ENCODE measurements at regions not wholly inside any gene's neighbourhood (a gene's known extent, or its start where the extent isn't known, plus 50 kb on each side); places are given as distances from the start of the nearest gene placed in this dataset.

DNA sequence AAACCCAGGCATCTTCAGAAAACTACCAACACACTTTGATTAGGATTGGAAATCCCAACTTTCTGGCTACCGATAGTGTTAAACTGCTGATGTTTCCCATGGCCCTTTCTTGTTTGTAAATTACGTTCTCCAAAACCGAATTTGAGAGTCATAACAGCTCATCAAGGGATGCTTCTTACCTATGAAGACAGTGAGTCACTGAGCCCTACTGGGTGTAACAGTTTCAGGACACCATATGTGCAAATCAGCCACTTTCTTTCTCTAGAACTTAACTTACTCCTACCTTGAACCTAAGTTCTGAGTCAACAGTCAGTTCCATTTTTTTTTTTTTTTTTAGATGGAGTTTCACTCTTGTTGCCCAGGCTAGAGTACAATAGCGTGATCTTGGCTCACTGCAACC, 410.1 kb upstream of the TSHZ3 start:
- H3K4me1 ChIP-seq, result no peaks in the 10 kb centered on the region
- 91% methylated on average over 4 of the region's 4 CpGs for WGBS
- intact Hi-C loops (cut with DNase I), result no loop called here
- H3K27me3 ChIP-seq, result no peaks in the 10 kb centered on the region
- H3K9me3 ChIP-seq, result no peaks in the 10 kb centered on the region
- H3K36me3 ChIP-seq, result no peaks in the 10 kb centered on the region
- TF ChIP-seq POLR2A (IDR thresholded peaks at IDR 0.05; ENCODE audit: low read depth) (no peak), EP300 (IDR thresholded peaks at IDR 0.05) (no peak)
- no peak overlapping the region for H3K27ac ChIP-seq (replicated peaks in 1 of 4)
- DNase-seq (ENCODE audit: extremely low spot score), result no peak
- H3K4me3 ChIP-seq, result no peak overlapping the region

DNA sequence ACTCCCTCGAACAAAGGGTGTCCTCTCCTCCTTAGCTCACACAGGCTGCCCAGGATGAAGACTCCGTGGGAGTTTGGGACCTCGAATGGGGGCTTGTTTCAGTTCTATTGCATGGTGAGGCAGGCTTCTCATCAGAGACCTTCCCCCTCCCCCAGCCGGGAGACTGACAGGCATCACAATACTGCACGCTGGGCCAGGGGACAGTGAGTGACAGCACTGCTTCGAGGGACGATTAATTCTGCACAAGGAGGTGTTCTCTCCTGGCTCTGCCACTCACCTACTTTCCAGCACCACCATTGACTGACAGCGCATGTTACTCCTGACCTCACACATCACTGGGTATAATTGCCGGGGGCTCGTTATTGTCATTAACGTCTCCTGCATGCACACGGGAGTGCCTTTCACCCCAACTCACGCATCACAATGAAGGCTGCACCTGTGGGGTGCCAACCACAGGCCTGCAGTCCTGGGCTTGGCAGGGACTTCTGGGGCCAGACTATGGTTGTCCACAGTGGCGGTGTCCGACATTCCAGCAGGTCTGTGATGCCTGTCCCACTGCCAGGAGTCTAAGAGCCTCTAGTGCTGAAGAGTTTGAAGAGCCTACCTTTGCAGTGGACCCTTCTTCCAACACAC, 412.2 kb upstream of the TSHZ3 start:
- no peak for DNase-seq (ENCODE audit: extremely low spot score)
- TF ChIP-seq POLR2AphosphoS5 (IDR thresholded peaks at IDR 0.05) (no peak), POLR2A (IDR thresholded peaks at IDR 0.05; ENCODE audit: low read depth) (no peak), EP300 (IDR thresholded peaks at IDR 0.05) (no peak)
- TF ChIP-seq, protein P1, sequence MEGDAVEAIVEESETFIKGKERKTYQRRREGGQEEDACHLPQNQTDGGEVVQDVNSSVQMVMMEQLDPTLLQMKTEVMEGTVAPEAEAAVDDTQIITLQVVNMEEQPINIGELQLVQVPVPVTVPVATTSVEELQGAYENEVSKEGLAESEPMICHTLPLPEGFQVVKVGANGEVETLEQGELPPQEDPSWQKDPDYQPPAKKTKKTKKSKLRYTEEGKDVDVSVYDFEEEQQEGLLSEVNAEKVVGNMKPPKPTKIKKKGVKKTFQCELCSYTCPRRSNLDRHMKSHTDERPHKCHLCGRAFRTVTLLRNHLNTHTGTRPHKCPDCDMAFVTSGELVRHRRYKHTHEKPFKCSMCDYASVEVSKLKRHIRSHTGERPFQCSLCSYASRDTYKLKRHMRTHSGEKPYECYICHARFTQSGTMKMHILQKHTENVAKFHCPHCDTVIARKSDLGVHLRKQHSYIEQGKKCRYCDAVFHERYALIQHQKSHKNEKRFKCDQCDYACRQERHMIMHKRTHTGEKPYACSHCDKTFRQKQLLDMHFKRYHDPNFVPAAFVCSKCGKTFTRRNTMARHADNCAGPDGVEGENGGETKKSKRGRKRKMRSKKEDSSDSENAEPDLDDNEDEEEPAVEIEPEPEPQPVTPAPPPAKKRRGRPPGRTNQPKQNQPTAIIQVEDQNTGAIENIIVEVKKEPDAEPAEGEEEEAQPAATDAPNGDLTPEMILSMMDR (IDR thresholded peaks at IDR 0.05), result no peak
- Histone ChIP-seq H3K9me3 (no peaks in the 10 kb centered on the region), H3K4me1 (no peaks in the 10 kb centered on the region), H3K4me3 (no peak overlapping the region), H3K36me3 (no peaks in the 10 kb centered on the region), H3K27ac (replicated peaks in 1 of 4) (no peak overlapping the region), H3K27me3 (no peaks in the 10 kb centered on the region)
- intact Hi-C loops (cut with DNase I), result no loop called here
- WGBS, result 66% methylated on average over 12 of the region's 15 CpGs

DNA sequence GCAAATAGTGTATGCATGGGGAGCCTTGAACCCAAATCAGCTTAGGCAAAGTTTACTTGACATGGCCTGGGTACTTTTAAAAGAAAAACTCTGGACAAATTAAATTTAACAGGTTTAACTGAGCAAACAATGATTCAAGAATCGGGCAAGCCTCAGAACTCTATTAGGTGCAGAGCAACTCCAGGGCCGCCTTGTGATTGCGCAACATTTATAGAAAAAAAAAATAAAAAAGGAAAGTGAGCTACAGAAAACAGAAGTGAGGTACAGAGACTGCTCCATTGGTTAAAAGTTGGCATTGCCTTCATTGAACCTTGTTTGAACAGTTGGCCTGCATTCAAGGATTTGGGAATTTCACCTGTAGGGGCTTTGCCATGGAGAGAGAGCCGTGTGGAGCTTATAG, 421.0 kb upstream of the TSHZ3 start:
- no peak for TF ChIP-seq POLR2A (IDR thresholded peaks at IDR 0.05; ENCODE audit: low read depth)
- TF ChIP-seq EP300 (IDR thresholded peaks at IDR 0.05), result no peak
- TF ChIP-seq POLR2AphosphoS5 (IDR thresholded peaks at IDR 0.05), result no peak
- TF ChIP-seq, protein P1 (IDR thresholded peaks at IDR 0.05), result no peak
- DNase-seq (ENCODE audit: extremely low spot score), result no peak
- Histone ChIP-seq H3K36me3 (no peaks in the 10 kb centered on the region), H3K9me3 (no peaks in the 10 kb centered on the region), H3K4me1 (no peaks in the 10 kb centered on the region), H3K27ac (replicated peaks in 1 of 4) (no peak overlapping the region), H3K4me3 (no peak overlapping the region), H3K27me3 (no peaks in the 10 kb centered on the region)
- intact Hi-C loops (cut with DNase I), result no loop called here
- WGBS, result 76% methylated on average over 4 of the region's 4 CpGs

DNA sequence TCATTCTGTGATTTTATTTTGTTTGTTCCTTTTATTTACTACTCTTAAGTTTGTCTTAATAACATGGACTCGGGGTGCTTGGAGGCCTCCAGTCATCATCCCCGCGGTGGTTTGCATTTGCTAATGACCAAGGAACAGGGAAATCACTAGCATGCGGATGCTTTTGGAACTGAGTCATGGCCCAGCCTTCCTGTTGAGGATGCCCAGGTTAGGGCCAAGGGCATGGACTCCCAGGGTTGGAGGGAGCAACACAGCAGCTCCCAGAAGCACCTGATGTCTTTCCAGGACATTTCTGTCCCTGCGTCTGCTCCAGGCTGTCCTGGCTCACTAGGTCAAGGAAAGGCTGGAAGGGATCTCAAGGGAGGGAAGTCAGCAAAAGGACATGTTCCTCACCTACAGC, 423.7 kb upstream of the TSHZ3 start:
- H3K27me3 ChIP-seq, result no peaks in the 10 kb centered on the region
- 92% methylated on average over 5 of the region's 5 CpGs for WGBS
- no peak for DNase-seq (ENCODE audit: extremely low spot score)
- no peaks in the 10 kb centered on the region for H3K4me1 ChIP-seq
- H3K36me3 ChIP-seq, result no peaks in the 10 kb centered on the region
- intact Hi-C loops (cut with DNase I), result no loop called here
- no peak overlapping the region for H3K4me3 ChIP-seq
- TF ChIP-seq, protein P1 (IDR thresholded peaks at IDR 0.05), result no peak
- TF ChIP-seq EP300 (IDR thresholded peaks at IDR 0.05), result no peak
- TF ChIP-seq POLR2A (IDR thresholded peaks at IDR 0.05; ENCODE audit: low read depth), result no peak
- no peak for TF ChIP-seq POLR2AphosphoS5 (IDR thresholded peaks at IDR 0.05)
- no peaks in the 10 kb centered on the region for H3K9me3 ChIP-seq
- H3K27ac ChIP-seq (replicated peaks in 1 of 4), result no peak overlapping the region

DNA sequence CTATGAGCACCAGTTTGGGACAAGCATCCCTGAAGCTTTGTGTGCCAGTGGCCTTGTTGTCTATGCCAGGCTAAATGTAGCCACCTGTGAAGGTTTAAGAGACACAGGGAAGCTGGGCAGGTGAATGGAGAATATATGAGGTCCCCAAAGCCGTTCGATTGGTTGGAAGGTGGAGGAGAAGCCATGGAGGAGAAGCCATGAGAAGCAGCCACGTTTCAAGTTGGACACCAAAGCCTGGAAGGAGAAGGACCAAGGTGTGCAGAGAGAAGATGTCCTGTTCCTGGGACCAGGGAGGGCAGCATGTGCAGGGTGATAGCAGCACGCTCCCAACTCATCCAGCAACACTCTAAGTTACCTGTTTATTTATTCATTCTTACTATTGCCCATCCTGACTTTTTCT, 432.3 kb upstream of the TSHZ3 start:
- WGBS, result 83% methylated on average over 4 of the region's 4 CpGs
- intact Hi-C loops (cut with DNase I), result no loop called here
- no peaks in the 10 kb centered on the region for H3K27me3 ChIP-seq
- no peak for TF ChIP-seq POLR2AphosphoS5 (IDR thresholded peaks at IDR 0.05)
- TF ChIP-seq, protein P1 (IDR thresholded peaks at IDR 0.05), result no peak
- TF ChIP-seq EP300 (IDR thresholded peaks at IDR 0.05), result no peak
- TF ChIP-seq POLR2A (IDR thresholded peaks at IDR 0.05; ENCODE audit: low read depth), result no peak
- H3K27ac ChIP-seq (replicated peaks in 1 of 4), result no peak overlapping the region
- no peak overlapping the region for H3K4me3 ChIP-seq
- no peaks in the 10 kb centered on the region for H3K4me1 ChIP-seq
- H3K9me3 ChIP-seq, result no peaks in the 10 kb centered on the region
- H3K36me3 ChIP-seq, result no peaks in the 10 kb centered on the region
- peak; percentile 91 for DNase-seq (ENCODE audit: extremely low spot score)

All from esophagus muscularis mucosa (tissue), 4 donors.